ENCODE measurements at regions not wholly inside any gene's neighbourhood (a gene's known extent, or its start where the extent isn't known, plus 50 kb on each side); places are given as distances from the start of the nearest gene placed in this dataset.

GRCh38 chr2:129794116-129794515, 185.3 kb upstream of the RAB6C start:
- Histone ChIP-seq H3K36me3 (ENCODE audit: control insufficient read depth, insufficient read depth, low read length) (no peaks in the 10 kb centered on the region), H3K27ac (ENCODE audit: low read depth, low read length) (no peak overlapping the region), H3K4me1 (ENCODE audit: control insufficient read depth, insufficient read depth, low read length) (no peaks in the 10 kb centered on the region; the same call in 1 of the 2 replicates), H3K9ac (ENCODE audit: low read length) (no peak overlapping the region), H3K9me3 (ENCODE audit: control insufficient read depth, insufficient read depth, low read depth, low read length) (no peaks in the 10 kb centered on the region), H3K4me3 (ENCODE audit: low read depth, low read length) (no peak overlapping the region), H3K27me3 (ENCODE audit: control insufficient read depth, insufficient read depth, low read length) (no peaks in the 10 kb centered on the region)

- Histone ChIP-seq H3K4me3 (ENCODE audit: low read depth, low read length) (no peak overlapping the region), H3K9ac (ENCODE audit: low read length) (no peak overlapping the region), H3K9me3 (ENCODE audit: control insufficient read depth, insufficient read depth, low read depth, low read length) (no peaks in the 10 kb centered on the region), H3K4me1 (ENCODE audit: control insufficient read depth, insufficient read depth, low read length) (no peaks in the 10 kb centered on the region; the same call in 1 of the 2 replicates), H3K27me3 (ENCODE audit: control insufficient read depth, insufficient read depth, low read length) (no peaks in the 10 kb centered on the region), H3K27ac (ENCODE audit: low read depth, low read length) (no peak overlapping the region), H3K36me3 (ENCODE audit: control insufficient read depth, insufficient read depth, low read length) (no peaks in the 10 kb centered on the region)
These were observed 184.9 kb upstream of the RAB6C start for GRCh38 chr2:129794540-129794939.

- H3K27ac ChIP-seq (ENCODE audit: low read depth, low read length), result no peak overlapping the region
- H3K36me3 ChIP-seq (ENCODE audit: control insufficient read depth, insufficient read depth, low read length), result no peaks in the 10 kb centered on the region
- no peak overlapping the region for H3K4me3 ChIP-seq (ENCODE audit: low read depth, low read length)
- H3K9ac ChIP-seq (ENCODE audit: low read length), result no peak overlapping the region
- H3K4me1 ChIP-seq (ENCODE audit: control insufficient read depth, insufficient read depth, low read length), result peaks cover 2% of the 10 kb centered on the region
- H3K9me3 ChIP-seq (ENCODE audit: control insufficient read depth, insufficient read depth, low read depth, low read length), result no peaks in the 10 kb centered on the region
- no peaks in the 10 kb centered on the region for H3K27me3 ChIP-seq (ENCODE audit: control insufficient read depth, insufficient read depth, low read length)
These were observed 183.2 kb upstream of the RAB6C start for GRCh38 chr2:129796225-129796624.

- H3K27me3 ChIP-seq (ENCODE audit: control insufficient read depth, insufficient read depth, low read length), result no peaks in the 10 kb centered on the region
- H3K4me3 ChIP-seq (ENCODE audit: low read depth, low read length), result no peak overlapping the region
- peaks cover 10% of the 10 kb centered on the region for H3K4me1 ChIP-seq (ENCODE audit: control insufficient read depth, insufficient read depth, low read length)
- H3K9me3 ChIP-seq (ENCODE audit: control insufficient read depth, insufficient read depth, low read depth, low read length), result no peaks in the 10 kb centered on the region
- H3K9ac ChIP-seq (ENCODE audit: low read length), result no peak overlapping the region
- no peaks in the 10 kb centered on the region for H3K36me3 ChIP-seq (ENCODE audit: control insufficient read depth, insufficient read depth, low read length)
- H3K27ac ChIP-seq (ENCODE audit: low read depth, low read length), result no peak overlapping the region
These were observed 182.5 kb upstream of the RAB6C start for GRCh38 chr2:129796801-129797488.

DNA sequence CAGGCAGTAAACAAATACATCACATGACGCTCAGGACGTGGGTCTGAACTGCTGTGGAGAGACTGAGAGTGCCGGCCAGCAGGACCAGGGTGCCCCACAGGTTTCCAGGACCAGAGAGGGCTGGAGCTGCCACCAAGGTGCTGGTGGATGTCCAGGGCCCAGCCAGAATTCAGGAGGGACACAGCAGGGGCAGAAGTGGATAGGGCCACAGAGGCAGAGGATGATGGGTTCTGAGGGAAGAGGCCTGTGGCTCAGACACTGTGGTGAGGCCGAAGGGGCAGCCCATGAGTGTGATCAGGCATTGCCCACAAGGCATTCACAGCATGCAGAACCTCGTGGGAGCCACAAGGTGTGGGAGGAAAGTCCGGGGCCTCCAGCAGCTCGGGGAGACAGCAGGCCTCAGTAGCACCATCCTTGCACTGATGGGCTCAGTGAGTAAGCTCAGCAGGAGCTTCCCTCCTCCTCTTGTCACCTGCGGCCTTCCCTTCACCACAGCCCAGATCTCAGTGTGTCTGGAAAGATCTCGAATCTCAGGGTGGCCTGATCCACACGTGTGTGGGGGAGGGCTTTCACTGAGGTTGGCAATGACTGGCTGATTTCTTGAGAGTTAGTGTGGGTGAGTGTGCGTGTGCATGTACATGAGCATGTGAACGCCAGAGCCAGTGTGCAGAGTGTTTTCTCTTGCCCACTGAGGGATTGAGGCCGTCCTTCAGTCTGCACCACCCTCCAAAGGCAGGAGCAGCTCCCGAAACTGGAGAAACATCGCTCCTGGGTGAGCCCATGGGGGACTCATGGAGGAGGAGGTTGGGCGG, 181.8 kb upstream of the RAB6C start:
- no peaks in the 10 kb centered on the region for H3K36me3 ChIP-seq (ENCODE audit: control insufficient read depth, insufficient read depth, low read length)
- H3K27ac ChIP-seq (ENCODE audit: low read depth, low read length), result no peak overlapping the region
- no peaks in the 10 kb centered on the region for H3K9me3 ChIP-seq (ENCODE audit: control insufficient read depth, insufficient read depth, low read depth, low read length)
- H3K4me1 ChIP-seq (ENCODE audit: control insufficient read depth, insufficient read depth, low read length), result peaks cover 17% of the 10 kb centered on the region
- H3K4me3 ChIP-seq (ENCODE audit: low read depth, low read length), result no peak overlapping the region
- H3K27me3 ChIP-seq (ENCODE audit: control insufficient read depth, insufficient read depth, low read length), result no peaks in the 10 kb centered on the region
- no peak overlapping the region for H3K9ac ChIP-seq (ENCODE audit: low read length)

DNA sequence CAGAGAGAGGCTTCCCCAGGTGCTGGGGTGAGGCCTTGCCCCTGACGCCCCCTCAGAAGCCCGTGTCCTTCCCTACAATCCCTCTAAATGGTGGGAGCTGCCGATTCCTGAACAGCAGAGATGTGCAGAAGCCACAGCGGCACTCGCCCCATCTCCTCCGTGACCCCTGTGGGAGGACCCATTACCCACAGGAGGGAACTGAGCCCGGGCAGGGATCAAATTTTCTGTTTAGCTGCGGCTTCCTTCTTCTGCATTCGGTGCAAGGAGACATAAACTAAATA, 181.2 kb upstream of the RAB6C start:
- Histone ChIP-seq H3K9me3 (ENCODE audit: control insufficient read depth, insufficient read depth, low read depth, low read length) (no peaks in the 10 kb centered on the region), H3K36me3 (ENCODE audit: control insufficient read depth, insufficient read depth, low read length) (no peaks in the 10 kb centered on the region), H3K9ac (ENCODE audit: low read length) (no peak overlapping the region), H3K27me3 (ENCODE audit: control insufficient read depth, insufficient read depth, low read length) (no peaks in the 10 kb centered on the region), H3K4me1 (ENCODE audit: control insufficient read depth, insufficient read depth, low read length) (peaks cover 22% of the 10 kb centered on the region), H3K4me3 (ENCODE audit: low read depth, low read length) (no peak overlapping the region), H3K27ac (ENCODE audit: low read depth, low read length) (no peak overlapping the region)

- Histone ChIP-seq H3K9ac (ENCODE audit: low read length) (no peak overlapping the region), H3K27ac (ENCODE audit: low read depth, low read length) (no peak overlapping the region), H3K27me3 (ENCODE audit: control insufficient read depth, insufficient read depth, low read length) (no peaks in the 10 kb centered on the region), H3K36me3 (ENCODE audit: control insufficient read depth, insufficient read depth, low read length) (no peaks in the 10 kb centered on the region), H3K4me1 (ENCODE audit: control insufficient read depth, insufficient read depth, low read length) (peaks cover 22% of the 10 kb centered on the region), H3K9me3 (ENCODE audit: control insufficient read depth, insufficient read depth, low read depth, low read length) (no peaks in the 10 kb centered on the region), H3K4me3 (ENCODE audit: low read depth, low read length) (no peak overlapping the region)
These were observed 180.8 kb upstream of the RAB6C start for GRCh38 chr2:129798626-129799025.

DNA sequence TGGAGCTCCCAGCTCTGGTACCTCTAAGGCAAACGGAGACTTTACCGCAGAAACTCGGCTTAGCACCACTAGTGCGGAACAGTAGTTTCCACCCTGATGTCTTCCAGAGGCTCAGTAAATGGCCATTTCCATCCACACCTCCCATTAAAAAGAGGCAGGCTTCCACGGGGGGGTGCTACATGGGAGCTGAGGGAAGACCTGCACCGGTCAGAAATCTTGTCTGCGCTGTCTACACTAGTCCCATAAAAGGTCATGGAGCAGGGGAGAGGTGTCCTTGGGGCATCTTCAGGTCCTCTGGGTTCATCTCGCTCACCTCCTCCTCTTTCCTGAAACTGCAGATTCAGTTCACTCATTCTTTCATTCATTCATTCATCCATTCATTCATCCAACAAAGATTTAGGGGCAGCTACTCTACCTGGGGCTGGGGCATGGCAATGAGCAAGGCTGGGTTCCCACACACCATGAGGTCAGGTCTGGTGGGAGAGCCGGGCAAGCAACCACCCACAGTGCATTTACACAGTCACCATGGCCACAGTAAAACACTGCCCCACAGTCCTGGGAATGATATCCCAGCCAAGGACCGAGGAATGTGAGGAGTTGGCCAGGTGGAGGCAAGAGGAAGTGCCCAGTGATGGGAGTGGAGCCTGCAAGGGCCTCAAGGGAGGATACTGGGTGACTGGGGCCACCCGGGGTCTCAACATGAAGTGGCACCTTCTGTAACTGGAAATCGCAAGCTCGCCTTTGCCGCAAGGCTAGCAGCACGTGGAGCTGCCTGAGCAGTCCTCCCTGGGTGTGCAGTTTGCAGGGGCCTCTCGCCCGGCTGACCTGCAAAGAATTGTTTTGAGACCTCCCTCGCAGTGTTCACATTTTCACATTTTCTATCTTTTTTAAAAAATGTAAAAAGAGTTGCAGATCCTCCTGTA, 180.2 kb upstream of the RAB6C start:
- Histone ChIP-seq H3K4me1 (ENCODE audit: control insufficient read depth, insufficient read depth, low read length) (peaks cover 22% of the 10 kb centered on the region), H3K27ac (ENCODE audit: low read depth, low read length) (no peak overlapping the region)

GRCh38 chr2:129800285-129800684, 179.2 kb upstream of the RAB6C start:
- no peak overlapping the region for H3K27ac ChIP-seq (ENCODE audit: low read depth, low read length)
- H3K27me3 ChIP-seq (ENCODE audit: control insufficient read depth, insufficient read depth, low read length), result no peaks in the 10 kb centered on the region
- H3K9ac ChIP-seq (ENCODE audit: low read length), result no peak overlapping the region
- H3K4me3 ChIP-seq (ENCODE audit: low read depth, low read length), result no peak overlapping the region
- H3K4me1 ChIP-seq (ENCODE audit: control insufficient read depth, insufficient read depth, low read length), result peaks cover 22% of the 10 kb centered on the region
- no peaks in the 10 kb centered on the region for H3K36me3 ChIP-seq (ENCODE audit: control insufficient read depth, insufficient read depth, low read length)
- no peaks in the 10 kb centered on the region for H3K9me3 ChIP-seq (ENCODE audit: control insufficient read depth, insufficient read depth, low read depth, low read length)

More for the DNA sequence above, 180.2 kb upstream of the RAB6C start:
- Histone ChIP-seq H3K36me3 (ENCODE audit: control insufficient read depth, insufficient read depth, low read length) (no peaks in the 10 kb centered on the region), H3K4me3 (ENCODE audit: low read depth, low read length) (no peak overlapping the region), H3K27me3 (ENCODE audit: control insufficient read depth, insufficient read depth, low read length) (no peaks in the 10 kb centered on the region), H3K9me3 (ENCODE audit: control insufficient read depth, insufficient read depth, low read depth, low read length) (no peaks in the 10 kb centered on the region), H3K9ac (ENCODE audit: low read length) (no peak overlapping the region)

DNA sequence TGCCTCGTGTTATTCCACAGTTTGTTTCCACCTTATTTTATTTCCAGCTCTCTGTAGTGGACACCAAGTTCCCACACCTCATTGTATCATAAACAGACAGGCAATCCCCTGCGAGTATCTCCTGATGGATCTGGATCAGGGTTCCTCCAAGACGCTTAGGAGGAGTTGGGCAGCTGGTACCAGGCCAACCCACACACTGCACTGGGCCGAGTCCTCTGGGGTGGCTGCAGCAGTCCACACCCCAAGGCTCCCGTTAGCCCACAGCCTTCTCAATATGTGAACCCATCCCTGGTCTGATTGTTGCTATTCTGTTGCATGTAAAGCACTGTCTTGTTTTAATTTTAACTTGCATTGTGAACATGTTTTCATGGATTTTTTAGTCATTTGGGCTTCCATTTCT, 178.8 kb upstream of the RAB6C start:
- Histone ChIP-seq H3K4me3 (ENCODE audit: low read depth, low read length) (no peak overlapping the region), H3K4me1 (ENCODE audit: control insufficient read depth, insufficient read depth, low read length) (peaks cover 22% of the 10 kb centered on the region), H3K9me3 (ENCODE audit: control insufficient read depth, insufficient read depth, low read depth, low read length) (no peaks in the 10 kb centered on the region), H3K27me3 (ENCODE audit: control insufficient read depth, insufficient read depth, low read length) (no peaks in the 10 kb centered on the region), H3K36me3 (ENCODE audit: control insufficient read depth, insufficient read depth, low read length) (no peaks in the 10 kb centered on the region), H3K9ac (ENCODE audit: low read length) (no peak overlapping the region), H3K27ac (ENCODE audit: low read depth, low read length) (no peak overlapping the region)

- no peak overlapping the region for H3K4me3 ChIP-seq (ENCODE audit: low read depth, low read length)
- no peaks in the 10 kb centered on the region for H3K27me3 ChIP-seq (ENCODE audit: control insufficient read depth, insufficient read depth, low read length)
- H3K27ac ChIP-seq (ENCODE audit: low read depth, low read length), result no peak overlapping the region
- H3K4me1 ChIP-seq (ENCODE audit: control insufficient read depth, insufficient read depth, low read length), result peaks cover 29% of the 10 kb centered on the region
- H3K36me3 ChIP-seq (ENCODE audit: control insufficient read depth, insufficient read depth, low read length), result no peaks in the 10 kb centered on the region
- no peak overlapping the region for H3K9ac ChIP-seq (ENCODE audit: low read length)
- no peaks in the 10 kb centered on the region for H3K9me3 ChIP-seq (ENCODE audit: control insufficient read depth, insufficient read depth, low read depth, low read length)
These were observed 177.9 kb upstream of the RAB6C start for GRCh38 chr2:129801575-129801974.
